Right renal pelvis (tissue), 4 donors: ENCODE measurements at regions not wholly inside any gene's neighbourhood (a gene's known extent, or its start where the extent isn't known, plus 50 kb on each side); places are given as distances from the start of the nearest gene placed in this dataset.
"Not testable (repeated sequence)": the region's sequence is repeated elsewhere in the genome, so short reads cannot be mapped to it uniquely, and the experiment has no call there.

Experiments used
- DNase-seq, 4 donors: peaks; one replicate each; pipeline ENCODE4 v3.0.0-alpha.2; 2013; ENCODE audit warnings: low read depth in 4 of 4, low spot score in 3 of 4, missing footprints in 1 of 4

DNA sequence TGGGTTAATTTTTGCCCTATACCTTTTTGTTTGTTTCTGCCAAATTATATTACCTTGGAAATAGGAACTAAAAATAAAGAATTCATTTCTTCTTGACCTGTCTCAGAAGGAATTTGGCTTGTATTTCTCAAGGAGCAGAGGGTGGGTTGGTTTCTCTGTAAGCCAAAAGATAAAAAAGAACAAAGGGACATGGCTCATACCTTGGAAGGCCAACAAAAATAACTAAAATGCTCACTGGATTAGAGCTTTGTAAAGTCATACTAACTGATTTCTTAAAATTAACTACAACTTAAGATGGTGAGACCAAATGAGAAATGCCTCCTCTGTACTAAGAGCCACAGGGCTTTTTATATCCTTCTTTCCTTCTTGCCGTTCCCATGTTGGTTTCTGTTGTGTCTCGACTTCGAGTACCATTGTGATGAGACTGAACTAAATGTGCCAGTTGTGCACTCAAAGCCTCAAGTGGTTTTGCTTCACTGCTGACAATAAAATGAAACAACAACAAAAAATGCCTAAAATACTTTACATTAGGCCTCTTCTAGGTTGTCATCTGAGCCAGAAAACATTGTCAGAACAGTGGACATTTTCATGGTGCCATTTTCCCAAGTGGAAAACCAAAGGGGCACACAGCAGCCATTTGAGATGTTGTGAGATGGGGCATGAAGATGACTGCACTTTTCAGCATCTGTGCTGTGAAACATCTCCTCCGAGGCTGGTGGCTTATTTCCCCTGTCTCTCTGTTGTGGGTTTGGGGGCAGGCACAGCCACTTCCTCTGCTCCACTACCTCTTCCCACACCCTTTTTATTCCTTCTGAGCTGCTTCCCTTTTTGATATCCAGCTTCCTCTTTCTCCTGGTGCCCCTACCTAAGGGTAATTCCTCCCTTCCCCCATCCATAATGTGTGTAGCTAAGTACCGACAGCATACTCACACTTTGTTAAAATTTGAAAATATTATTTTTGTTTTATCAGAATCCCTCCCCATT, 51.8 kb upstream of the AGR3 start:
- no peak for DNase-seq

DNA sequence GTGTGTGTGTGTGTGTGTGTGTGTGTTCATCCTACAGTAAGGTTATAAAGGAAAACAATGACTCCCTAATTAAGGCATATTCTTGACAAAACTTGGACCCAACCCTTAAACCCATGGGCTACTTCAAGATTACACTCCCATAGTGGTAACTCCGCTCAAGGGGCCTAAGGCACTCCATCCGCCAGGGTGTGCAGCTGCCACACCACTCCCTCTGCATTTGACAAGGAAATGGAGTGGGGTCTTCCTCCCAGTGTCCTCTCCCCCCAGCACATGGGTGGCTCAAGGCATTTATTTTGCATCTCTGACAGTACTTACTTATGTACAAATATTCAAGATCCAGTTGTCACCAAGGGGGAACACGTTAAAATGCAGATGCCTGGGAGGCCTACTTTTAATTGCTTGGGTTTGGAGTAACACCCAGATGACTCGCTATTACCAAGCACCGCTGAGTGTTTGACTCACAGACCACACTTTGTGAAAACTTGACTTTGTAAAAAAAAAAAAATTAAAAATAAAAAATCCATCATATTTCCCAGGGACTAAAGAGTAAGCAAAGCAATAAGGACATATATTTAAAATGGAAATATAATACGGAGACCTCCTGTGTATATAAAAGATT, 53.0 kb upstream of the AGR3 start:
- DNase-seq, result no peak

GRCh38 chr7:16935341-16935735, 53.6 kb upstream of the AGR3 start:
- no peak for DNase-seq

GRCh38 chr7:16936626-16937422, 55.0 kb upstream of the AGR3 start:
- no peak for DNase-seq

DNA sequence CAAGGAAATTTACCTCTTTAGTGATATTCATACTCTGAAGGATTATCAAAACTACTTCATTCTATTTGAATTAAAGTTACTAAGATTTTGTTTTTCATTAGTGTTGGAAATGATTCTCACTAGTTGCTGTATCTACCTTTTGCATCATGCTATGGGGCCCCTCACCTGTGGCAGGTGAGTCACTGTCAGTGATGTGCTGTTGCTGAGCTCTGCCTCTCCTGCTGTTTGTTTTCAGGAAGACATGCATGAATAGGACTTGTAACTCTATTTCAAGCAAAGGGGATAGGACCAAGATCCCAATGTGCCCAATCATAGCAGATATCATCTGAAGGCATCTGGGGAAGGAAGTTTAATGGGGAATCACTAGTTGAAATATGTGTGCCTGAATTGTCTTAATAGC, 57.4 kb upstream of the AGR3 start:
- no peak for DNase-seq

DNA sequence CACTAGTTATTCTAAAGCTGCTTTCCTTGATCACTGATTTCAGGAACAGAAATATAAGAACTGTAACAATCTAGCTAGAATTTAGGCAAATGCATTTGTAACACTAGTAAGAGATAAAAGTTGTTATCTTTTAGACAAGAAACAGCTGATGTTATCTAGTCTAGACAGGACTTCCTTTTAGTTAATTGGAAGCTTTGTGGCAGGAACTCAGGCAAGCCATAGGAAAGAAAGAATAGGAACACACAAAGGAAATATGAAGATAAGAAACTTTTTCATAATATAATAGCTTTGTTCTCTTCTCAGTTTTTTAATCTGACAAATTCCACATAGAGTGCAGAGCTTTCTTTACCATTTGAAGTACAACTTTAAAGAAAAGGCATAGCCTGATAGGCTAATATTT, 59.0 kb upstream of the AGR3 start:
- no peak for DNase-seq

DNA sequence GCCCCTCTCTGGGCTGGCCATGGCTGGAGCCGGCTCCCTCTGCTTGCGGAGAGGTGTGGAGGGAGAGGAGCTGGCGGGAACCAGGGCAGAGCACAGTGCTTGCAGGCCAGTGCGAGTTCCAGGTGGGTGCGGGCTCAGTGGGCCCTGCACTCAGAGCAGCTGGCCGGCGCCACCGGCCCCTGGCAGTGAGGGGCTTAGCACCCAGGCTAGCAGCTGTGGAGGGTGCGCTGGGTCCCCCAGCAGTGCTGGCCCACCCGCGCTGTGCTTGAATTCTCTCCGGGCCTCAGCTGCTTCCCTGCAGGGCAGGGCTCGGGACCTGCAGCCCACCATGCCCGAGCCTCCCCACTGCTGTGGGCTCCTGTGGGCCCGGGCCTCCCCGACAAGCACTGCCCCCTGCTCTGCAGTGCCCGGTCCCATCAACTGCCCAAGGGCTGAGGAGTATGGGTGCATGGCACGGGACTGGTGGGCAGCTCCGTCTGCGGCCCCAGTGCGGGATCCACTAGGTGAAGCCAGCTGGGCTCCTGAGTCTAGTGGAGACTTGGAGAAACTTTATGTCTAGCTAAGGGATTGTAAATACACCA, 61.2 kb upstream of the AGR3 start:
- DNase-seq, result no peak

DNA sequence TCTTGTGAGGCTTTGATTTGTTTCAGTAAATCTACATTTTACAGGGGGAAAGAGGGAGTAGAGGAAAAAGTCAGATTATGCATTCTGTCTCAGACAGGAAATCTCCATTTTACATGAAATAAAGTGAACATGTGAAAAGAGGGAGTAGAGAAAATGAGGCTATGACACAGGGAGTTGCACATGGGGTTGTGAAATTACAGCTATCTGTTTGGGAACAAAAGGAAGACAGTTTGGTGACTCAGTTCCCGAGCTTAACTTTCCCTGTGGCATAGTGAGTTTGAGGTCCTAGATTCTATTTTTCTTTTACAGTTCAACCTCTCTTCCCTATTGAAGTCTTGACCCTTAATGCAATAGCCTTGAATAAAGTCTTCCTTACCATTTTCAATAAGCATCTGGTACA, 63.2 kb upstream of the AGR3 start:
- no peak for DNase-seq

GRCh38 chr7:16945372-16945771, 63.6 kb upstream of the AGR3 start:
- DNase-seq, result no peak

DNA sequence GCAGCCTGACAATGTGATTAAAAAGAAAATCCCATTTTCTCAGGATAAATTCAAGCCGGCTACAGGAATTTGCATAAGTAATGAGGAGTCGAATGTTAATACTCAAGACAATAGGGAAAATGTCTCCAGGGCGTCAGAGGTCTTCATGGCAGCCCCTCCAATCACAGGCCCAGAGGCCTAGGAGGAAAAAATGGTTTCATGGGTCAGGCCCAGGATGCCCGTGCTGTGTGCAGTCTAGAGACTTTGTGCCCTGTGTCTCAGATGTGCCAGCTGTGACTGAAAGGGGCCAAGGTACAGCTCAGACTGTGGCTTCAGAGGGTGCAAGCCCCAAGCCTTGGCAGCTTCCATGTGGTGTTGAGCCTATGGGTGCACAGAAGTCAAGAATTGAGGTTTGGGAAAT, 66.3 kb upstream of the AGR3 start:
- not testable (repeated sequence) for DNase-seq

DNA sequence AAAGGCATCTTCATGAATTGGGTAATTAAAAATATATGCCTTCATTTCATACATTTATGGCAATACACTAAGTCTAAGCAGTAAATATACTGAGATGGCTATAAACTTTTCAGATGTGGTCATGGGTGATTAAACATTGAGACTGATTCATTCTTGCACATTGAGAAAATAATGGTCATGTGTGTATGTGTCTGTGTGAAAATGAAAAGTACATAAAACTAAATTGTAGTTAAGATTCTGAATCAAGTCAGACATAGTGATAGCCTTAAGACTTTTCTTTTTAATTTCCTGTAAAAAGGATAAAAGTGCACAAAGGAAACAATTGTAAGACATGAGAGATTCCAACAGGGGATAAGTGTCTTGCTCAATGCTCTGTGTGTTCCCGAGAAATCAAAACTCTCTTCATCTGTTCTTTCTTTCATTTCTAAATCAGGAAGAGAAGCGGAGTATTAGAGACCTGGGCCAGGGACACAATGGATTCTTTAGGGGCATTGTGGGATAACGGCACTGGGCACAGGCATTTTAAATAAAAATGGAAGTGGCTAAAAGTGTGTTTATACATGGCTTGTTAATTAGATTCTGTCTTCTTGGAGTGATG, 69.8 kb upstream of the AGR3 start:
- DNase-seq, result no peak

DNA sequence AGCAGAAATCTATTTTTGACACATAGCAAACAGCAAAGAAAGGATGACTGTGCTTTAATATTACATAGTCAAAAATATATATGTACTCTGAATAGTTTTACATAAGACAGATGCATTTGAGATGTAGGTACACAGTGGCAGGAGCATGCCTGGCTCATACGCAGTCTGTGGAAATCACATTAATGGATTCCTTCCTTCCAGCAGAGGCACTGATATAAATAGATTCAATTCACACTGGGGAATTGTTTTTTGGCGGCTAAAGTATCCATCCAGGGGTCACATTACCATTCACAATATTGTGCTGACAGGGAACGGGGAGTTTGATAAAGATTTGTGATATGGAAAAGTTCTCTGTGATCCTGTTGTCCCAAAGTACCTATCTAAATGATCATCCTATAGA, 72.5 kb upstream of the AGR3 start:
- DNase-seq, result no peak

DNA sequence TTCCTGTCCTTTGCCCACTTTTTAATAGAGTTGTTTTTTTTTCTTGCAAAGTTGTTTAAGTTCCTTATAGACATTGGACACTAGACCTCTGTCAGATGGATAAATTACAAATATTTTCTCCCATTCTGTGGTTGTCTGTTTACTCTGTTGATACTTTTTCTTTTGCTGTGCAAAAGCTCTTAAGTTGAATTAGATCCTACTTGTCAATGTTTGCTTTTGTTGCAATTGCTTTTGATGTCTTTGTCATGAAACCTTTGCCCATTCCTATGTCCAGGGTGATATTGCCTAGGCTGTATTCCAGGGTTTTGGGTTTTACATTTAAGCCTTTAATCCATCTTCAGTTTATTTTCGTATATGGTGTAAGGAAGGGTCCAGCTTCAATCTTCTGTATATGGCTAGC, 76.9 kb upstream of the AGR3 start:
- no peak for DNase-seq

- DNase-seq, result no peak
Measured at GRCh38 chr7:16960337-16960965, 78.7 kb upstream of the AGR3 start.

- DNase-seq, result no peak
Measured at GRCh38 chr7:16961641-16962040, 79.9 kb upstream of the AGR3 start.

GRCh38 chr7:16963044-16963443, 81.3 kb upstream of the AGR3 start:
- DNase-seq, result no peak

DNA sequence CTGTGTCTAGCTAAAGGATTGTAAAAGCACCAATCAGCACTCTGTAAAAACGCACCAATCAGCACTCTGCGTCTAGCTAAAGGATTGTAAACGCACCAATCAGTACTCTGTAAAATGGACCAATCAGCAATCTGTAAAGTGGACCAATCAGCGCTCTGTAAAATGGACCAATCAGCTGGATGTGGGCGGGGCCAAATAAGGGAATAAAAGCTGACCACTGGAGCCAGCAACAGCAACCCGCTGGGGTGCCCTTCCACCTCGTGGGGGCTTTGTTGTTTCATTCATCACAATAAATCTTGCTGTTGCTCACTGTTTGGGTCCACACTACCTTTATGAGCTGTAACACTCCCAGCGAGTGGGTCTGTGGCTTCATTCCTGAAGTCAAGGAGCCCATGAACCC, 83.9 kb upstream of the AGR3 start:
- DNase-seq, result not testable (repeated sequence)

GRCh38 chr7:16967300-16967811, 85.6 kb upstream of the AGR3 start:
- DNase-seq, result no peak

- no peak for DNase-seq
Measured at GRCh38 chr7:16970732-16971482, 89.1 kb upstream of the AGR3 start.
